ENCODE measurements at regions not wholly inside any gene's neighbourhood (a gene's known extent, or its start where the extent isn't known, plus 50 kb on each side); places are given as distances from the start of the nearest gene placed in this dataset.

DNA sequence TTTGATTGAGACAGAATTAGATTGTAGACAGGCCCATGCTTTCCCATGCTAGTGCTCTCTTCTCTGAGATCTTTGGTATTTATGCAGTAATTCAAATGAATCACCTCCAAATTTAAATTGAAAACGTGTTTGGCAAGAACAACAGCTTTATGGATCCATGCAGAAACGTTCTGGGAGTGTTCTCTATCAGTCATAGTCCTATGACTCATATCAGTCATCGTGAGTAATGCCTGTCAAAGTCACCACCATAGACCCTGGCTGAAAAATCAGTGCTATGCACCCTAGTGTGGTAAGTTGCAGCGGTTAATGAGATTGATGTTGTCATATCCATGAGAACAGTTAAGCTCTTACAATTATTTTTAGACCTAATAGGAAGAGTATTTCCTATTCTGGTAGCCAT, 90.1 kb upstream of the FOXG1 start:
- H3K18ac ChIP-seq (ENCODE audit: low read length) = no peak overlapping the region
- no CpG with 5 or more reads among the region's 4 CpGs for WGBS, 2 donors (ENCODE audit: extremely low coverage in 2 of 2, insufficient read length in 2 of 2, insufficient replicate concordance in 1 of 2)
- no peak overlapping the region for H3K4ac ChIP-seq (ENCODE audit: low read length)
- H3K9ac ChIP-seq (ENCODE audit: low read depth, low read length, poor library complexity) = no peak overlapping the region
- no peak overlapping the region for H2BK15ac ChIP-seq (ENCODE audit: low read length)
- no peak overlapping the region for H2BK5ac ChIP-seq (ENCODE audit: low read length)
- no peak overlapping the region for H2BK120ac ChIP-seq (ENCODE audit: low read depth, low read length)
- no peaks in the 10 kb centered on the region for H3K79me1 ChIP-seq (ENCODE audit: low read depth, low read length)
- no peak overlapping the region for H3K23ac ChIP-seq (ENCODE audit: low read depth, low read length, poor library complexity)
- H3K14ac ChIP-seq (ENCODE audit: low read length) = no peak overlapping the region
- no peak overlapping the region for H2AFZ ChIP-seq (ENCODE audit: low read length)
- no peaks in the 10 kb centered on the region for H3K27me3 ChIP-seq (ENCODE audit: control insufficient read depth in 3 of 3, insufficient read depth in 3 of 3, low read depth in 1 of 3, low read length in 3 of 3)
- no peak overlapping the region for H2BK12ac ChIP-seq (ENCODE audit: low read length)
- H3K36me3 ChIP-seq (replicated peaks in 1 of 2; ENCODE audit: control insufficient read depth in 2 of 2, insufficient read depth in 2 of 2, low read length in 2 of 2) = no peaks in the 10 kb centered on the region
- no peak overlapping the region for H2AK5ac ChIP-seq (ENCODE audit: low read depth, low read length)
- no peak overlapping the region for H4K8ac ChIP-seq (ENCODE audit: low read depth, low read length)
- H3K4me3 ChIP-seq (ENCODE audit: low read length in 2 of 2) = no peak overlapping the region
- H3K9me3 ChIP-seq (replicated peaks in 1 of 2; ENCODE audit: control insufficient read depth in 2 of 2, insufficient read depth in 1 of 2, low read depth in 1 of 2, low read length in 2 of 2) = no peaks in the 10 kb centered on the region
- DNase-seq (ENCODE audit: low spot score) = no peak
- H3K27ac ChIP-seq (replicated peaks; ENCODE audit: low read length) = no peak overlapping the region
- H3K4me1 ChIP-seq (ENCODE audit: control insufficient read depth in 2 of 2, insufficient read depth in 1 of 2, low read depth in 1 of 2, low read length in 2 of 2) = no peaks in the 10 kb centered on the region
- no peak overlapping the region for H3K4me2 ChIP-seq (ENCODE audit: insufficient read depth, low read length, poor library complexity, severe bottlenecking)
- H4K91ac ChIP-seq (ENCODE audit: low read depth, low read length, poor library complexity) = no peak overlapping the region

DNA sequence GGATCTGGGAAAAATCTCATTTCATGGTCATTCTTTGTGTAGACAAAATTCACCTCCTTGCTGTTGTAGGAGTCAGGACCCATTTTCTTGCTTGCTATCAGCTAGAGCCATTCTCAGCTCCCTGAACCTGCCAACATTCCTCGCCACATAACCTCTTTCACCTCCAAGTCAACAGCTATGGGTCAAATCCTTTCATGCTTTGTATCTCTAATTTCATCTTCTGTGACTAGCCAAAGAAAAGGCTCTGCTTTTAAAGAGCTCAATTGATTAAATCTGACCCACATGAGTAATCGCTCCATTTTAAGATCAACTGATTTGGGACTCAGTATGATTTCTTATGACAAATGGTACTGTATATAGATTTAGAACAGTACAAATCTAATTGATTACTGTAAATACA, 89.2 kb upstream of the FOXG1 start:
- Histone ChIP-seq H3K4me3 (ENCODE audit: low read length in 2 of 2) (no peak overlapping the region), H2AFZ (ENCODE audit: low read length) (no peak overlapping the region), H3K9me3 (replicated peaks in 1 of 2; ENCODE audit: control insufficient read depth in 2 of 2, insufficient read depth in 1 of 2, low read depth in 1 of 2, low read length in 2 of 2) (no peaks in the 10 kb centered on the region), H3K4me1 (ENCODE audit: control insufficient read depth in 2 of 2, insufficient read depth in 1 of 2, low read depth in 1 of 2, low read length in 2 of 2) (no peaks in the 10 kb centered on the region), H3K9ac (ENCODE audit: low read depth, low read length, poor library complexity) (no peak overlapping the region), H3K4me2 (ENCODE audit: insufficient read depth, low read length, poor library complexity, severe bottlenecking) (no peak overlapping the region), H2BK15ac (ENCODE audit: low read length) (no peak overlapping the region), H3K23ac (ENCODE audit: low read depth, low read length, poor library complexity) (no peak overlapping the region), H3K79me1 (ENCODE audit: low read depth, low read length) (no peaks in the 10 kb centered on the region), H3K36me3 (replicated peaks in 1 of 2; ENCODE audit: control insufficient read depth in 2 of 2, insufficient read depth in 2 of 2, low read length in 2 of 2) (no peaks in the 10 kb centered on the region), H3K27me3 (ENCODE audit: control insufficient read depth in 3 of 3, insufficient read depth in 3 of 3, low read depth in 1 of 3, low read length in 3 of 3) (no peaks in the 10 kb centered on the region), H2BK120ac (ENCODE audit: low read depth, low read length) (no peak overlapping the region), H2BK12ac (ENCODE audit: low read length) (no peak overlapping the region), H4K91ac (ENCODE audit: low read depth, low read length, poor library complexity) (no peak overlapping the region), H4K8ac (ENCODE audit: low read depth, low read length) (no peak overlapping the region), H3K4ac (ENCODE audit: low read length) (no peak overlapping the region), H2AK5ac (ENCODE audit: low read depth, low read length) (no peak overlapping the region), H3K14ac (ENCODE audit: low read length) (no peak overlapping the region), H3K27ac (replicated peaks; ENCODE audit: low read length) (no peak overlapping the region), H2BK5ac (ENCODE audit: low read length) (no peak overlapping the region), H3K18ac (ENCODE audit: low read length) (no peak overlapping the region)
- WGBS, 2 donors (ENCODE audit: extremely low coverage in 2 of 2, insufficient read length in 2 of 2, insufficient replicate concordance in 1 of 2) = no CpG with 5 or more reads among the region's 2 CpGs
- no peak for DNase-seq (ENCODE audit: low spot score)

DNA sequence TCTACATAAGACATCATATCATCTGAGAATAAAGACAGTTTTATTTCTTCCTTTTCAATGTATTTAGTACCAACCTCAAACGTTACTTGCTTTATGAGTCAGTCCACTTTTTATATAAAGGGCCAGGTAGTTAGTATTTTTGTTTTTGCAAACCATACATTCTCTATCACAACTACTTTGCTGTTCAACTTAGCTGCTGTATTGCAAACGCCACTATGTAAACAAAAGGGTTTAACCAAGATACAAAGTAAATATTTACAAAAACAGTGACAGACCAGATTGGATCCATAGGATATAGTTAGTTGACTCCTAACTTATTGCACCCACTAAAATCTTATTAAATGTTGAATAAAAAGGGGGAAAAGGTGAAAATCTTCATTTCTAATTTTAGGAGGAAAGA, 87.7 kb upstream of the FOXG1 start:
- Histone ChIP-seq H2BK15ac (ENCODE audit: low read length) (no peak overlapping the region), H3K18ac (ENCODE audit: low read length) (no peak overlapping the region), H3K4me2 (ENCODE audit: insufficient read depth, low read length, poor library complexity, severe bottlenecking) (no peak overlapping the region), H3K9me3 (replicated peaks in 1 of 2; ENCODE audit: control insufficient read depth in 2 of 2, insufficient read depth in 1 of 2, low read depth in 1 of 2, low read length in 2 of 2) (no peaks in the 10 kb centered on the region), H3K27me3 (ENCODE audit: control insufficient read depth in 3 of 3, insufficient read depth in 3 of 3, low read depth in 1 of 3, low read length in 3 of 3) (no peaks in the 10 kb centered on the region), H2BK12ac (ENCODE audit: low read length) (no peak overlapping the region), H3K23ac (ENCODE audit: low read depth, low read length, poor library complexity) (no peak overlapping the region), H4K8ac (ENCODE audit: low read depth, low read length) (no peak overlapping the region), H2BK5ac (ENCODE audit: low read length) (no peak overlapping the region), H2BK120ac (ENCODE audit: low read depth, low read length) (no peak overlapping the region), H3K14ac (ENCODE audit: low read length) (no peak overlapping the region), H2AK5ac (ENCODE audit: low read depth, low read length) (no peak overlapping the region), H3K27ac (replicated peaks; ENCODE audit: low read length) (no peak overlapping the region), H3K36me3 (replicated peaks in 1 of 2; ENCODE audit: control insufficient read depth in 2 of 2, insufficient read depth in 2 of 2, low read length in 2 of 2) (no peaks in the 10 kb centered on the region), H3K9ac (ENCODE audit: low read depth, low read length, poor library complexity) (no peak overlapping the region), H3K4me3 (ENCODE audit: low read length in 2 of 2) (no peak overlapping the region), H2AFZ (ENCODE audit: low read length) (no peak overlapping the region), H3K79me1 (ENCODE audit: low read depth, low read length) (no peaks in the 10 kb centered on the region), H3K4ac (ENCODE audit: low read length) (no peak overlapping the region), H4K91ac (ENCODE audit: low read depth, low read length, poor library complexity) (no peak overlapping the region), H3K4me1 (ENCODE audit: control insufficient read depth in 2 of 2, insufficient read depth in 1 of 2, low read depth in 1 of 2, low read length in 2 of 2) (no peaks in the 10 kb centered on the region)
- no peak for DNase-seq (ENCODE audit: low spot score)
- whole genome bisulfite sequencing, 2 donors (ENCODE audit: extremely low coverage in 2 of 2, insufficient read length in 2 of 2, insufficient replicate concordance in 1 of 2) = no CpG with 5 or more reads among the region's 2 CpGs

DNA sequence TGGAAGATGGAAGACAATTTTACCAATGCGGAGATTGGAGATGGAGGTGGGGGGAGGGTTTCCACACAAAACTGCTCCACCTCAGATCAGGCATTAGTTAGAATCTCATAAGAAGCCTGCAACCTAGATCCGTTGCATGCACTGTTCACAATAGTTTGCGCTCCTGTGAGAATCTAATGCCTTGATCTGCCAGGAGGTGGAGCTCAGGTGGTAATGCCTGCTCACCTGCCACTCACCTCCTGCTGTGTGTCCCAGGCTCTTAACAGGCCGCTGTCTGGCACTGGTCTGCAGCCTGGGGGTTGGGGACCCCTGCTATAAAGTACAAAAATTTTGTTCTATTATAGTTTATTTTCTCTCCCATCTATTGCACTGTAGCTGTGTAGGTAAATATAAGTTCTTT, 84.9 kb upstream of the FOXG1 start:
- no peak overlapping the region for H3K14ac ChIP-seq (ENCODE audit: low read length)
- no peaks in the 10 kb centered on the region for H3K4me1 ChIP-seq (ENCODE audit: control insufficient read depth in 2 of 2, insufficient read depth in 1 of 2, low read depth in 1 of 2, low read length in 2 of 2)
- H3K4me2 ChIP-seq (ENCODE audit: insufficient read depth, low read length, poor library complexity, severe bottlenecking) = no peak overlapping the region
- H4K8ac ChIP-seq (ENCODE audit: low read depth, low read length) = no peak overlapping the region
- H3K23ac ChIP-seq (ENCODE audit: low read depth, low read length, poor library complexity) = no peak overlapping the region
- no peaks in the 10 kb centered on the region for H3K27me3 ChIP-seq (ENCODE audit: control insufficient read depth in 3 of 3, insufficient read depth in 3 of 3, low read depth in 1 of 3, low read length in 3 of 3)
- no CpG with 5 or more reads among the region's 4 CpGs for WGBS, 2 donors (ENCODE audit: extremely low coverage in 2 of 2, insufficient read length in 2 of 2, insufficient replicate concordance in 1 of 2)
- H2BK120ac ChIP-seq (ENCODE audit: low read depth, low read length) = no peak overlapping the region
- H2AK5ac ChIP-seq (ENCODE audit: low read depth, low read length) = no peak overlapping the region
- no peak overlapping the region for H3K4ac ChIP-seq (ENCODE audit: low read length)
- no peak overlapping the region for H3K27ac ChIP-seq (replicated peaks; ENCODE audit: low read length)
- no peak overlapping the region for H2BK5ac ChIP-seq (ENCODE audit: low read length)
- no peaks in the 10 kb centered on the region for H3K36me3 ChIP-seq (replicated peaks in 1 of 2; ENCODE audit: control insufficient read depth in 2 of 2, insufficient read depth in 2 of 2, low read length in 2 of 2)
- no peak overlapping the region for H2AFZ ChIP-seq (ENCODE audit: low read length)
- no peak overlapping the region for H2BK15ac ChIP-seq (ENCODE audit: low read length)
- no peak overlapping the region for H3K4me3 ChIP-seq (ENCODE audit: low read length in 2 of 2)
- H3K9me3 ChIP-seq (replicated peaks in 1 of 2; ENCODE audit: control insufficient read depth in 2 of 2, insufficient read depth in 1 of 2, low read depth in 1 of 2, low read length in 2 of 2) = no peaks in the 10 kb centered on the region
- H3K9ac ChIP-seq (ENCODE audit: low read depth, low read length, poor library complexity) = no peak overlapping the region
- no peaks in the 10 kb centered on the region for H3K79me1 ChIP-seq (ENCODE audit: low read depth, low read length)
- H2BK12ac ChIP-seq (ENCODE audit: low read length) = no peak overlapping the region
- no peak for DNase-seq (ENCODE audit: low spot score)
- H3K18ac ChIP-seq (ENCODE audit: low read length) = no peak overlapping the region
- no peak overlapping the region for H4K91ac ChIP-seq (ENCODE audit: low read depth, low read length, poor library complexity)

Data from neuronal stem cell (in vitro differentiated cells).